ENCODE measurements at regions not wholly inside any gene's neighbourhood (a gene's known extent, or its start where the extent isn't known, plus 50 kb on each side); places are given as distances from the start of the nearest gene placed in this dataset.

DNA sequence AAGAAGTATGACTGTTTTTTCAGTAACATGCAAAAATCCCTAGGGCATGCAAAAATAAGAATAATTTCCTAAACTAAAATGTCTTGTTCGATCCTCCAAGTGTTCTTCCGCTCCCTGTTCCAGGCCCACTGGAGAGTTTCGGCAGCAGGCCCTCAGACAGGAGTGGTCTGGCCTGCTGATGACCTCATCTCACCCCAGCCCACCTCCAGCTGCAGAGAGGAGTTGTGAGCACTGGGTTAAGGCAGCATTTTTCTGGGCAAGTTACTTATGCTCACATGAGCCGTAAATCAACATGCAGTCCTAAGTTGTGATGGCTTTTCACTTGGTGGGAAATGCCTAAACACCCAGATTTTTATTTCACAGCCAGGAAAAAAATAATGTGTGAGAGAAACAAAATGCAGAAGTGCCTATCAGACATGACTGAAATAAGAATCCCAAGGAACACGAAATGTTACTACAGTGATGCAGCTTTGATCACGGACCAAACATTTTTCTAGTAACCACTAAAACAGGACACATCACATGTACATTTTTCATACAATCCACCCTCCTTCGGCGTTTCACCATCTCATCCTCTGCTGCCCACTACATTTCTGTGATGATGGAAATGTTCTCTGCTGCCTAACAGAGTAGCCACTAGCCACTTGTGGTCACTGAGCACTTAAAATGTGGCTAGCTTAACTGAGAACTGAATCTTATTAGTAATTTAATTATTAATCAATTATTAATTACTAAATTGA is 153.3 kb upstream of the TBL1X start:
- no peak for DNase-seq (ENCODE audit: extremely low read depth, low read depth)

DNA sequence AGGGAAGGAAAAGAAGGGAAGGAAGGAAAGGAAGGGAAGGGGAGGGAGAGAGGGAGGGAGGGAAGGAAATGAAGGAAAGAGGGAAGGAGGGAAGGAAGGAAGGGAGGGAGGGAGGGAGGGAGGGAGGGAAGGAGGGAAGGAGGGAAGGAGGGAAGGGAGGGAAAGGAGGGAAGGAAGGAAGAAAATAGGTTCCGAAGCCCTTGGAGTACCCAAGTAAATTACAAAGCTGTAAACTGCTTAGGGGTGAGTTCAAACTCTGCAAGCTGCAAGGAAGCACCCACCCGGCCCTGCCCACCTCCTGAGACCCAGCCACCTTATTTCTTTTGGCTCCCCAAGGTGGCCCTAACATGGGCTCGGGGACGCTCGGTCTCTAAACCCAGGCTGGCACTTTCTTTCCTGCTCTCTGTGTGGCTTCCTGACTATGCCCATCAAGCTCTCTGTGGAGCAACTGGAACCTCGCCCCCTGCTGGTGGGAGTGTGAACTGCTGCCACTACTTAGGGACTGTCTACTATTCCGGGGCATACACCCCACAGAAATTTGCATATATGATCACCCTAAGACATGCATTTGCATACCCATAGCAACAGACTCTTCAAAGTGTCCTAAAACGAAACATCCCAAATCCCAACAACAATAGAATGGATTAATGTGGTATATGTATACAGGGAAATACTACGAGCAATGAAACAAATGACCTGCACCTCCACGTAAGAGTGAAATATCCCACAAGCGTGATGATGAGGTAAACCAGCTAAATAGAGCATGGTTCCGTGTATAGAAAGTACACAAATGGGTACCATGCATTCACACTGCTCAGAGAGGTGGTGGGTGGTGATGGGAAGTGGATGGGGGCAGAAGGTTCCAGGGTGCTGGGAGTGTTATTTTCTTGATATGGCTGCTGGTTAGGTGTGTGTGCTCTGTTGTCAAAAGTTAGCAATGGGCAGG is 151.7 kb upstream of the TBL1X start:
- peak; percentile 29 for DNase-seq (ENCODE audit: extremely low read depth, low read depth)

DNA sequence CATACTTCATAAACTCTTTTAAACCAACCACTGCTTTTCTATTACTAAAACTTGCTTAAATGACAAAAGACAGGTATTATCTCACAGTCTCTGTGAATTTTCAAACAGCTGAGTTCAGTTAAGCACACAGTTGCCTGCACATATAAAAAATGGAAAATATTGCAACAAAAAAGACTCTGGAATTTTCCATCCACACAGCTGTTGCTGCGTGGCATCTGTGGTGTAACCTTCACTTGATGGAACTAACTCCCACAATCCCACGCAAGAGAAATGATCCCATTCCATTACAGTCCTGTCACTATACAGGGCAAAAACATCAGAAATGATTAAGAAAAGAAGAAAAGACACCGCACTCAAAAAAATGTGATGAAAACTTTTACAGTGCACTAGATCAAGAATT is 149.8 kb upstream of the TBL1X start:
- DNase-seq (ENCODE audit: extremely low read depth, low read depth), result no peak

DNA sequence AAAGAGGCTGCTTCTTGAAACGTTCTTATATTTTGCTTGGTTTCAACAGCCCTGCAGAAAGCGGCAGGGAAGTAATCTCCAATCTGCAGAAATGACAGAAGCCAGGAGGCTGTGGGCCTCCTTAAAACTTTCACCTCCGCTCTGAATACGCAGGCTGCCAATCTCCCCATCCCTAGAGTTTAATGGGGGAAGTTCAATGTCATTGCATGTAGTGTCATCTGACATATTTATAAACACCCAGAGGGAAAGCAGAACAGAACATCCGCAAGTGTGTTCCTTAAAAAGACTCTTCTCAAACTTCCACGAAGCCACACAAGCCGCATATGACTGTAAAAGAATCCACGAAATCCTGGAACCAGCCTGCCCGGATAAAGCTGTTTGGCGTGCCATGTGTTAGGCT is 148.8 kb upstream of the TBL1X start:
- DNase-seq (ENCODE audit: extremely low read depth, low read depth), result no peak

DNA sequence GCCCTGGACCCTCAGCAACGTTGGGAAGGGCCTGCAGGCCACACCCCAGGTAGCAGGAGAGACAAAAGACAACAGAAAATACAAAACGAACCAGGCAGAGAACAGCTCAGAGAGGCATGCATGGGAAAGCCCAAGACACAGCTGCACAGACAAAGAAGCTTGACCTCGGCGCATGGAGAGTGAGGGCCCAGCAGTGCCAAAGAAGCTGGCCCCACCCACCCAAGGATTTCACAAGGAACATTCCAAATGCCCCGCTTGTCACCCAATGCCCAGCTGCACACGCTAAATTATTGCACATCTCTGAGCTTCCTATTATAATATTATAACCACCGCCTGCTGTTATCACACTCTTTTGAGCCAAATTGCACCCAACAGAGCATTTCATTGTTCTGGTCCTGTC is 147.7 kb upstream of the TBL1X start:
- no peak for DNase-seq (ENCODE audit: extremely low read depth, low read depth)

DNA sequence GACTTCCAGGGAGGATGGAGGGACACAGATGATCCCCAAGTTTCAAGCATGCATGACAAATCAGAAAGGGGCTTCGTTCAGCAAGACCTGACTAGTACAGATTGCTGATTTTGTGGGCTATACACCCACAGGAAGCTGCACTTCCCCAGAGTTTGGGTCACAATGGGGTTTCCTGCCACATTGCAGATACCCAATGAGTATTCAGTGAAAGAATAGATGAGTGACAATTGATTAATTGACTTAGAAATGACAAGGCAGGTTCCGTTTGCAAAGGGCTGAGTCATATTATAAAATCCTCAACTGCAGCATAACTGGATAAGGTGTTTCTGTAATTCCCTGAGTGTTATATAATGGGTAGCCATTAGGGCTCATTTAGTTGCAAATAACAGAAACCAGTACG is 146.6 kb upstream of the TBL1X start:
- no peak for DNase-seq (ENCODE audit: extremely low read depth, low read depth)

DNA sequence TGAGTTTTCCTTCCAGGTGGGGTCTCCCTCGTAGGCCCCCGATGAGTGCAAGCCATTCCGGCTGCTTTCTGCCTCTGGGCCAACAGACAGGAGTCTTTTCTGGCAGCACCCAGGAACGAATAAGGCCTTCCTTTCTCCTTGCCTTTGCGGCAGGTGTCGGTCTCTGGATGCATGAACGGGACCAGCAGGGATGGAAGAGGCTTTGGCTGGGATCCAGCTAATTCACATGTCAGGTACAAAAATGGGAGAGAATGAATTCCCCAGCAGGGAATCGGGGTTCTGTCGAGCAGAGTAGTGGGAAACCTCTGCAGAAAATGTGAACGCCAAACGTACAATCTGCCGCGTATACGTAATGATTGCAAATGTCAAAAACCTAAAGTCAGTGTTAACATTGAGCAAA is 146.1 kb upstream of the TBL1X start:
- DNase-seq (ENCODE audit: extremely low read depth, low read depth), result no peak

DNA sequence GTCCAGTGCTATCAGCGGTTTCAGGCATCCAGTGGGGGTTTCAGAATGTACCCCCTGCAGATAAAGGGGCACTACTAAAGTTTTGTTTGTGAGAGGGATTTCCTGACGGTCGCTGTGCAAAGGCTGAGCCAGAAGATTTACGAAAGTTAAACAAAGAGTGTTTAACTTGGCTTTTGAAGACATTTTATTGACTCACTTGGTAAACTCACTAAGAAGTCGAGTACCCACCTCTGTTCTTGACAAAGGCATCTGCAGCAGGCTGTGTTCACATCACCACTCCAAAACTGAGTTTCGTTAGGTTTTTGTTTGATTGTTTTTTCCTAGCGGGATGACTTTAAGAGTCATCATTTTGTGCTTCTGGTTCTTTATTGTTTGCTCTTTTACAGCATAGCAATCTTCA is 143.9 kb upstream of the TBL1X start:
- peak; percentile 9 for DNase-seq (ENCODE audit: extremely low read depth, low read depth)

DNA sequence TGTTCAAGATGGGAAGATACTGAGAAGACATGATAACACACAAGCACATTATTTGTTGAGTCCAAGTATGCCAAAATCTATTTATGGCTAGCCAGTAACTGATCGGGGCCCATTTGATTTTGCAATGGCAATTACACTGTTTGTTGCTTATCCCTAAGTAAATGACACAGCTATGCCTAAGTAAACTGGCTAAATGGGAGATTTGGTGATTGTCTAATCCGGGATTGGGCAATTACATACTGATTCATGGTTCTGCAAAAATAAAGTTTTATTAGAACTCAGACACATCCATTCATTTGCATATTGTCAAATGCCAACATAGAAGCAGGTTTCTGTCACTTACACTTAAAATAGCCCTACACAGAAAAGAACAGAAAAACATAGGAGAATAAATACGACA is 140.2 kb upstream of the TBL1X start:
- peak; percentile 5 for DNase-seq (ENCODE audit: extremely low read depth, low read depth)

DNA sequence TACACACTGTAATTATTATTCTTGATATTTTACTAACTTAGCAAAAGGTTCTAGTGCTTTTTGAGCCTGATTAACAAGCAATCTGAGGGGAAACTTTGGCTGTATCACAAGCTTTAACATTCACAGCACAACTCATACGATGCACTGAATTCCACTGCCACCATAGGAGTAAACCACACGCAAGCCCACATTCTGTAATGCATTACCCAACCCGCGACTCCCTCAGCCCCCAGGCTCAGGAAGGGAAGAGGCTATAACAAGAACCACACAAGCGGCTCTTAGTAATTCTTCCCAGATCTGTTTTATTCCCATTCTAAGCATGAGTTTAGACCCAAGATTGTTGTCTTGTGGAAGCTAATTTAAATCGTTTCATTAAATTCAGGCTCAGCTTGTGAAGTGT is 138.5 kb upstream of the TBL1X start:
- no peak for DNase-seq (ENCODE audit: extremely low read depth, low read depth)

DNA sequence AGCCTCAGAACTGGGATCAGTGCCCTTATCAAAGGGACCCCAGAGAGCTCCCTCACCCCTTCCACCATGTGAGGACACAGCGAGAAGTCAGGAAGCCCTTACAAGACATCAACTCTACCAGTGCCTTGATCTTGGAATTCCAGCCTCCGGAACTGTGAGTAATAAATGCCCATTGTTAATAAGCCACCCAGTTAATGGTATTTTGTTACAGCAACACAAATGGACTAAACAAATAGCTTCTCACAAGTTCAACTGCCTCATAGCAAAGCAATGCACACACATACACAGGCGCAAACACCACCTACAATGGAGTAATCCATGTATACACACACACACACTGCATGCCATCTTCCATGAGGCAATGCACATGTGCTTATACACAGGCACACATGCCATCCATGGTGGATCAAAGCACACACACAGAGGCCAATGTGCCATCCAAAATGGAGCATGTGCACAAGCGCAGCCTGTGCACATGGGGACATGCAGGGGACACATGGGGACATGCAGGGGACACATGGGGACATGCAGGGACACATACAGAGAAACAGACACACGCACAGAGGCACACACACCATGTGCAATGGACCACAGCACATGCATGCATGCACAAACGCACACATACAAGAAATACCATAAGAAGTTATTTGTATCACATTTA is 137.6 kb upstream of the TBL1X start:
- DNase-seq (ENCODE audit: extremely low read depth, low read depth), result no peak

DNA sequence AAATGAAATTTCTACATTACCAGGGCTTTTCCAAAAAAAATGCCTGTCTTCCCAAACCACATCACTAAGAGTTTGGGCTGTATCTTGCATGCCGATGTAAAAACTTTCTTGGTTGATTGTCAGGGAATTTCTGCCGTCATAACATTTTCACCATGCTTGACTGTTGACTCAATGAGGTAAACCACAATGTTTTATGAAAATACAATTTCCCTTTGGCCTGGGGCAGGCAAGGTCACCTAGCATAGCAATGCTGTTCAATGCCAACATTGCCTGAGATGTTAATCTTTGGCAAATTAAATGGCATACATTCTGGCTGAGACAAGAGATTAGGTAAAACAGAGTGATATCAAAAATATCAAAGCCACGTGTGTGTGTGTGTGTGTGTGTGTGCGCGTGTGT is 137.1 kb upstream of the TBL1X start:
- no peak for DNase-seq (ENCODE audit: extremely low read depth, low read depth)

DNA sequence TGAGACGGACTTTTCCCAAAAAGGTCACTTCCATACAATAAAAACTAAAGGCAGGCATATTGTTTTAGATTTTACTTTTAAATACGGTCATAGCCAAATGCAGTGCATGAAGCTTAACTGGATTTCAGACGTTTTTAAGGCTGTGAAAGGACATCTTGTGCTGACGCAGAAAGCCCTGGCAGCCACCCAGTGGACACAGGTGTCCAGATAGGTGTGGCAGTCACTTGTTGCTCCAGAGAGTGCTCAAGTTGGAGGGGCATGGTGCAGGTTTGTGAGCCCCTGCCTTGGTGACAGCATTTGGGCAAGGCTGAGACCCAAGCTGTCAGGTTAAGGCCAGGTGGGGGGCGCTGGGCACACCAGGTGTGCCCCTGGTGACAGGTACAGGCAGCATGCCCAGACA is 135.8 kb upstream of the TBL1X start:
- no peak for DNase-seq (ENCODE audit: extremely low read depth, low read depth)

DNA sequence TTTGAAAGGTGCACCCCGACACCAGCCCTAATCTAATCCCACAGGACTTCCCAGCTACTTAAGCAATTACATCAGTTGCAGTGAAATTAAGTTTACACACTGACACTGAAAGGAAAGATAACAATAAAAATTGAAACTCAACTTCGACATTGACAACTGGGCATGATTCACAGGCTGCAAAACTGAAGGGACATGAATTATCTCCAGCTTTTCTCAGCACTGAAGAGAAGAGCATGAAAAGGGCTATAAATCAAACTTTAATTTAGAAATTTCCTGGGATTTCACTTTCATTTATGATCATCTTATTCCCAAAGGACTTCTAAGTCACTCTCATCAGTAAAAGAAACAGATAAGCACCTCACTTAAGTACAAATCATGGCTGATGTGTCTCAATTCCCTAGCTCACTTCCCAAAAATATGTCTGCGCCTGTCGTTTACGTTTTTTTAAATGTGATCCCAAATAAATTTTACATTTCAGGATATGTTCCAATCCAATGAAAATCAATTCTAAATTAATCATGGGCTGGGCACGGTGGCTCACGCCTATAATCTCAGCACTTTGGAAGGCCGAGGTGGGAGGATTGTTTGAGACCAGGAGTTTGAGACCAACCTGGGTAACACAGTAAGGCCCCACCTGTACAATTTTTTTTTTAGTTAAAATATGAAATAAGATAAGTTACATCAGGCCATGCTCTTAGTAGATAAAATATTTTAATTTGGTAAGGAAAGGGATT is 134.4 kb upstream of the TBL1X start:
- DNase-seq (ENCODE audit: extremely low read depth, low read depth), result no peak

DNA sequence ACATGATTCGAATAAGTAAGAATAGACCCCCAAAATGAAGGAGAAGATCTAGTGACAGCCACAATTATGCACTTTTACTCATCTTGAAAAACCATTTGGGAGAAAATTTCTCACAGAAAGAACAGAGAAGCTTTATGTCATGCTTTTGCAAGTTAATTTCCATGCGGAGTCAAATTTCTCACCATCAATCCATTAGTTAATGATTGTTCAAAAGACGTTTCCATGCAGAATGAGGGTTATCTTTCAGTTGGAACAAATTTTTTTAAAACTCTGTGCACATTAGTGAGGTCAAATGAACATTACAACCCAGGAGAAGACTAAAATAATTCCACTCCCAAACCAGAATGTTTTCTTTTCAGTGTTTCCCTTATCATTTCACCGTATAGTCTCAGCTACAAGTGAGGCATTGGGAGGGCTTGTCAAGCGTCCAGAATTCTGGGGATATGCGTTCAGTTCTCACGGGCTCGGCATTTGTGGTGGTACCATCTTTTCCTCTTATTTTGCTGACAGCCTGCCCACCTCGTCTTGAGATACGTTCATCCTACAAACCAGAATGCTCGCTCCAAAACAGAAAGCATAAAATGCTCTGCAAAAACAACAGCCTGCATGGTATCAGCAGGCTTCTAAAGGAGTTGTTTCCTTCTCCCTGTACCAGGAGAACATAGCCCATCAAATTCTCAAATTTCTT is 130.8 kb upstream of the TBL1X start:
- no peak for DNase-seq (ENCODE audit: extremely low read depth, low read depth)

DNA sequence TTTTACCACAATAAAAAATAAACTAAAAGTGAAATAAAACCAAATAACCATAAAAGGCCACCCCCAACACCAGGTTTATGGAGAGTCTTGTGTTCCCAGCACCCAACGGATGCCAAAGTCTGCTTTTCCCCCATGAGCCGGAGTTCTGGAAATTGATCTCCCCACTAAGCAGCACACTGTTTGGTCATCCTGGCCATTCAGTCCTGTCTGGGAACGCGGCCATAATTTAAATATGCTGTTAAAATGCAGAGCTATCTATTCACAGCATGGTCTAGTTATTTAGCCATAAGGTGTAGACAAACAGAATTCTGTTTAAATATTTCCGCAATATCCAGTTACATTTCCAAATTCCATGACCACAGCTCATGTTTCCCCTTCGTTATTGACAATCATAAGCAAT is 129.6 kb upstream of the TBL1X start:
- DNase-seq (ENCODE audit: extremely low read depth, low read depth), result no peak

DNA sequence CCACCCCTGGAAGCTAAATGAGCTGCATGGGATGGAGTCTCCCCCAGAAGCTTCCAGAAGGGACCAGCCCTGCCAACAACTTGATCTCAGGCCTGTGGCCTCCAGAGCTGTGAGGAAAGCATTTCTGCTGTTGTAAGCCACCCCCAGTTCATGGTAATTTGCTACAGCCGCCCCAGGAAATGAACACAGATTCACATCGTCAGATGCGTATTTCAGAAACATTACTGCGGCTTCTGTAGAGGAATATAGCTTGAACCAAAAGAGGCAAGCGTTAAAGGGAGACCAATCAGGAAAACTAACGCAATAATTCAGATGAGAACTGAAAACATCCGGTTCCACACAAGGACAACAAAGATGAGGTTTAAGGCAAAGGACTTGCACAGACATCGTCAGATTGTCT is 128.4 kb upstream of the TBL1X start:
- no peak for DNase-seq (ENCODE audit: extremely low read depth, low read depth)

DNA sequence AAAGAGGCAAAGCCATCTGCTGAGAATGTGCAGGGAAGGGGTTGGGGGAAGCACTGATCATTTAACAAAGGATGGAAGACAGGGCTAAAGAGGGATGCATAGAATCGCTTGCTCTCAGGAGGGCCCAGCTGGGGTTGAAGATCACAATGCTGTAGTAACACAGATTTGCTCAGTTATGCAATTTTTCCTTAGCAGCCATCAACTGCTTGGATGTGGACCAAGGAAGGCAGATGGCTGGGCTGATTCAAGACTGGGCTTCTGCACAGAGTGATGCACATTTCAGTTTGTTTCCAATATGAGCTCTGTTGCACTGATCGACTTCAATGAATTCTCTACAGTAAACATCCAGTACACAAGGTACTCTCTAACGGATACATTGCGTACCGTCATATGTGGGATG is 127.8 kb upstream of the TBL1X start:
- no peak for DNase-seq (ENCODE audit: extremely low read depth, low read depth)

DNA sequence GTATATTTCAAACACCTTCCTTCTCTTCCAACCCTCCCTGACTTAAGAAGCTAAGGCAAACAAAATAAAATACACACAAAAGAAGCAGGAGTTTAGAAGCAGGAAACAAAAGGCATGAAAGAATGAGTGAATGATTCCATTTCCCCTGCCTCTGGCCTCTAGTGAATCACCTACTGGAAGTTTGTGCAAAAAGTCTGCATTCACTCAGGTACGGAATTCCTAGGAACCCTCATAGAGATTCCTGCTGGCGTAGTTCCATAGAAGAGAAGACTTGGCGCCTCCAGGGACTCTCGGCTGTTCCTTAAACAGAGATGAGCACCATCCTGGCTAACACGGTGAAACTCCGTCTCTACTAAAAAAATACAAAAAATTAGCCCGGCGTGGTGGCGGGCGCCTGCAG is 125.9 kb upstream of the TBL1X start:
- DNase-seq (ENCODE audit: extremely low read depth, low read depth), result no peak

All from NCI-H460 (cell line).